Mesenchymal stem cell (in vitro differentiated cells and primary cell): ENCODE measurements at regions not wholly inside any gene's neighbourhood (a gene's known extent, or its start where the extent isn't known, plus 50 kb on each side); places are given as distances from the start of the nearest gene placed in this dataset.

Source experiments
- DNase-seq: peaks from one replicate; pipeline ENCODE4 v3.0.0-alpha.2; 2013
- H2AFZ ChIP-seq: one replicate; pipeline ENCODE4 v1.6.1; 2013; ENCODE audit warnings: low read depth, mild to moderate bottlenecking, control low read depth, inconsistent platforms, low read length, moderate library complexity
- H2AK5ac ChIP-seq: 2 replicates; pipeline ENCODE4 v1.6.1; 2013; ENCODE audit warnings: low read length, moderate library complexity, mild to moderate bottlenecking, inconsistent platforms; ENCODE audit not compliant: severe bottlenecking
- H2BK120ac ChIP-seq: one replicate; pipeline ENCODE4 v1.6.1; 2013; ENCODE audit warnings: low read depth, mild to moderate bottlenecking, inconsistent platforms, low read length, moderate library complexity
- H2BK12ac ChIP-seq, 2 experiments: one replicate each; pipeline ENCODE4 v1.6.1; 2013; ENCODE audit warnings: inconsistent platforms in 2 of 2, low read length in 2 of 2, mild to moderate bottlenecking in 2 of 2, moderate library complexity in 2 of 2, control low read depth in 1 of 2
- H2BK15ac ChIP-seq: one replicate; pipeline ENCODE4 v1.6.1; 2013; ENCODE audit warnings: mild to moderate bottlenecking, low read depth, inconsistent platforms; ENCODE audit not compliant: poor library complexity, severe bottlenecking
- H2BK5ac ChIP-seq: 2 replicates; pipeline ENCODE4 v1.6.1; 2013; ENCODE audit warnings: low read depth, mild to moderate bottlenecking, low read length, control low read depth, inconsistent platforms; ENCODE audit not compliant: poor library complexity, severe bottlenecking
- H3K14ac ChIP-seq, 2 experiments: one replicate each; pipeline ENCODE4 v1.6.1; 2013; ENCODE audit warnings: inconsistent platforms in 2 of 2, low read length in 2 of 2, control low read depth in 1 of 2, mild to moderate bottlenecking in 1 of 2, moderate library complexity in 1 of 2
- H3K18ac ChIP-seq, 2 experiments: one replicate each; pipeline ENCODE4 v1.6.1; 2013; ENCODE audit warnings: inconsistent platforms in 2 of 2, low read length in 2 of 2, control low read depth in 1 of 2, low read depth in 1 of 2, mild to moderate bottlenecking in 1 of 2
- H3K23ac ChIP-seq, 2 experiments: one replicate each; pipeline ENCODE4 v1.6.1; 2013; ENCODE audit warnings: inconsistent platforms in 2 of 2, low read length in 2 of 2, mild to moderate bottlenecking in 2 of 2, moderate library complexity in 2 of 2, control low read depth in 1 of 2
- H3K27ac ChIP-seq: 2 replicates; pipeline ENCODE4 v1.5.1; 2013; ENCODE audit warnings: mild to moderate bottlenecking, moderate library complexity, low read length, control low read depth, inconsistent platforms; ENCODE audit not compliant: poor library complexity, severe bottlenecking
- H3K27me3 ChIP-seq, 2 experiments: 2 replicates each; pipeline versions ENCODE4 v1.6.1 to v1.7.0; 2013; ENCODE audit warnings: low read length in 2 of 2, mild to moderate bottlenecking in 2 of 2, moderate library complexity in 2 of 2, control low read depth in 1 of 2, inconsistent platforms in 1 of 2; ENCODE audit not compliant: control insufficient read depth in 1 of 2, insufficient read depth in 1 of 2
- H3K36me3 ChIP-seq, 2 experiments: 2 replicates each; pipeline versions ENCODE4 v1.6.1 to v1.7.0; 2013; ENCODE audit warnings: low read length in 2 of 2, control low read depth in 1 of 2, inconsistent platforms in 1 of 2, low read depth in 1 of 2, mild to moderate bottlenecking in 1 of 2; ENCODE audit not compliant: insufficient read depth in 2 of 2, control insufficient read depth in 1 of 2
- H3K4ac ChIP-seq, 2 experiments: one replicate each; pipeline ENCODE4 v1.6.1; 2013; ENCODE audit warnings: inconsistent platforms in 2 of 2, low read length in 2 of 2, mild to moderate bottlenecking in 2 of 2, moderate library complexity in 2 of 2, control low read depth in 1 of 2, low read depth in 1 of 2
- H3K4me1 ChIP-seq: 2 replicates; pipeline ENCODE4 v1.6.1; 2013; ENCODE audit warnings: low read depth, low read length, control low read depth; ENCODE audit not compliant: control insufficient read depth, insufficient read depth
- H3K4me2 ChIP-seq: 2 replicates; pipeline ENCODE4 v1.6.1; 2013; ENCODE audit warnings: low read length, mild to moderate bottlenecking, inconsistent platforms; ENCODE audit not compliant: poor library complexity, severe bottlenecking
- H3K4me3 ChIP-seq, 2 experiments: 2 replicates each; pipeline versions ENCODE4 v1.5.1 to v1.7.0; 2013; ENCODE audit warnings: low read length in 2 of 2, mild to moderate bottlenecking in 2 of 2, control low read depth in 1 of 2, low read depth in 1 of 2; ENCODE audit not compliant: insufficient read depth in 1 of 2
- H3K79me1 ChIP-seq: replicated peaks from 2 replicates; pipeline ENCODE4 v1.6.1; 2013; ENCODE audit warnings: mild to moderate bottlenecking, control low read depth, low read length, inconsistent platforms; ENCODE audit not compliant: poor library complexity, severe bottlenecking
- H3K9ac ChIP-seq: 2 replicates; pipeline ENCODE4 v1.7.0; 2013; ENCODE audit warnings: mild to moderate bottlenecking, low read length, moderate library complexity
- H3K9me3 ChIP-seq: 2 replicates; pipeline ENCODE4 v1.7.0; 2013; ENCODE audit warnings: mild to moderate bottlenecking, low read length; ENCODE audit not compliant: control insufficient read depth
- H4K8ac ChIP-seq: one replicate; pipeline ENCODE4 v1.6.1; 2013; ENCODE audit warnings: inconsistent platforms, mild to moderate bottlenecking, low read length, moderate library complexity
- H4K91ac ChIP-seq: one replicate; pipeline ENCODE4 v1.6.1; 2013; ENCODE audit warnings: mild to moderate bottlenecking, low read length, inconsistent platforms
- WGBS: methylation state at CpG from one replicate; pipeline ENCODE4 v1.1.7; 2013; ENCODE audit warnings: mixed read lengths; 5-methylcytosine and 5-hydroxymethylcytosine counted together

DNA sequence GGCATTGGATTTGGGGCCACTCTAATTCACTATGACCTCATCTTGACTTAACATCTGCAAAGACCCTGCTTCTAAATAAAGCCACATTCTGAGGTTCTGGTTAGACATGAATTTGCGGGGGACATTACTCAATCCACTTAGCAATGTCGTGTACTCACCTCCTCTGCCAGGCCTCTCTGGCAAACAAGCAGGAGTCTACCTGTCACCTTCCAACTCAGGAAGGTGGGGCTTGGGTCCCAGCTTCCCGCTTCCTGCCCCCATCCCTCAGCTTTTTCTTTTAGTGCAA, 177.8 kb downstream of the PSMG1 start:
- H2BK15ac ChIP-seq = no peak overlapping the region
- peak overlapping the region; percentile 39 for H2BK120ac ChIP-seq
- no peaks in the 10 kb centered on the region for H3K36me3 ChIP-seq
- H3K23ac ChIP-seq = no peak overlapping the region
- no peak overlapping the region for H3K4me3 ChIP-seq
- peaks cover 0 to 4% of the 10 kb centered on the region in 2 experiments for H3K27me3 ChIP-seq
- H3K4ac ChIP-seq = peak overlapping the region; percentile 84 to 88
- no peaks in the 10 kb centered on the region for H3K9me3 ChIP-seq
- no peak overlapping the region for H3K9ac ChIP-seq
- no peak overlapping the region for H2BK5ac ChIP-seq
- H3K79me1 ChIP-seq = no peaks in the 10 kb centered on the region
- H3K4me2 ChIP-seq = no peak overlapping the region
- peak overlapping the region; percentile 90 for H4K8ac ChIP-seq
- 59% methylated on average over 3 of the region's 3 CpGs for WGBS
- no peak overlapping the region for H2AFZ ChIP-seq
- peak overlapping the region; percentile 93 for H4K91ac ChIP-seq
- H3K27ac ChIP-seq = no peak overlapping the region
- H3K4me1 ChIP-seq = peaks cover 5% of the 10 kb centered on the region
- H3K18ac ChIP-seq = peak overlapping the region; percentile 70 to 92
- peak overlapping the region in 1 of 2 experiments; percentile 84 for H3K14ac ChIP-seq
- no peak overlapping the region for H2AK5ac ChIP-seq
- peak overlapping the region; percentile 20 to 81 for H2BK12ac ChIP-seq
- no peak for DNase-seq

DNA sequence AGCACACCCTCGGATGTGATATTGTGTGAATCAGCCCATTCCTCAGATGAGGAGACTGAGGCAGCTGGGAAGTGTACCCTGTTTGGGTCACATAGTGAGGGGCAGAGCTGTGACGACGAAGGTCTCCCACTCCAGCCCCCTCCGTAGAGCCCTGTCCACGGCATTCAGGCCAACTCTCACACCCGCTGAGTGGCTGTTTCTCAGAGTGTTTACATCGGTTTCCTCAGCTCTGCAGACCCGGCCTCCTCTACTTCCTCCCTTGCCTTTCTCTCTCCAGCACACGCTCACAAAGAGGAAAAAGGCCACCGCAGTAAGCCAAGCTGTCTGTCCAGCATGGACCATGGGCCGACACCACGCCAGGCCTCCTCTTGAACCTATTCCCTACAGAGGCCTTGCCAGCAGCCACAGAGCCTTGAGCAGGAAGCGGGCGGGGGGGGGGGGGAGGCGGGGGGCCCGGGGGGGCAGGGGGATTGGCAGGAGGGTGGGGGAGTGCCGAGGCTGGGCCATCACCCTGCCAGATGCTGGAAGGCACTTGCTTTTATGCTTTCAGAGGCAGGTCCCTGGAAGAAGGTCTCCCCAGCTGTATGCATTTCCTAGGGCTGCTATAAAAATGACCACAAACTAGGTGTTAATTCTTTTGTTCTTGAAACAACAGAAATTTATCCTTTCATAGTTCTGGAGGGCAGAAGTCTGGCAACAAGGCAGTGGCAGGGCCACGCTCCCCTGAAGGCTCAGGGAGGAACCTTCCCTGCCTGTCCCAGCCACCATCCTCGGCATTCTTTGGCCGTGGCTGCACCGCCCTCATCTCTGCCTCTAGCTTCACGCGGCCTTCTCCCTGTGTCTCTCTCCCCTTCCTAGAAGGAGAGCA, 178.4 kb downstream of the PSMG1 start:
- H2BK15ac ChIP-seq = peak overlapping the region; percentile 82
- H3K4me1 ChIP-seq = peaks cover 5% of the 10 kb centered on the region
- no peaks in the 10 kb centered on the region for H3K36me3 ChIP-seq
- no peak overlapping the region for H2AFZ ChIP-seq
- H3K4me2 ChIP-seq = no peak overlapping the region
- H3K79me1 ChIP-seq = no peaks in the 10 kb centered on the region
- peaks cover 0 to 4% of the 10 kb centered on the region in 2 experiments for H3K27me3 ChIP-seq
- WGBS = 50% methylated on average over 14 of the region's 23 CpGs
- peak overlapping the region; percentile 55 for H2BK120ac ChIP-seq
- H4K8ac ChIP-seq = peak overlapping the region; percentile 90
- peak overlapping the region; percentile 53 for H3K9ac ChIP-seq
- H2AK5ac ChIP-seq = no peak overlapping the region
- peak; percentile 75 for DNase-seq
- peak overlapping the region; percentile 93 for H4K91ac ChIP-seq
- H3K4ac ChIP-seq = peak overlapping the region; percentile 84 to 88
- H2BK12ac ChIP-seq = peak overlapping the region; percentile 20 to 81
- H3K27ac ChIP-seq = no peak overlapping the region
- H3K4me3 ChIP-seq = no peak overlapping the region
- H3K23ac ChIP-seq = no peak overlapping the region
- H3K14ac ChIP-seq = peak overlapping the region in 1 of 2 experiments; percentile 84
- H3K18ac ChIP-seq = peak overlapping the region; percentile 70 to 92
- H2BK5ac ChIP-seq = no peak overlapping the region
- H3K9me3 ChIP-seq = no peaks in the 10 kb centered on the region

DNA sequence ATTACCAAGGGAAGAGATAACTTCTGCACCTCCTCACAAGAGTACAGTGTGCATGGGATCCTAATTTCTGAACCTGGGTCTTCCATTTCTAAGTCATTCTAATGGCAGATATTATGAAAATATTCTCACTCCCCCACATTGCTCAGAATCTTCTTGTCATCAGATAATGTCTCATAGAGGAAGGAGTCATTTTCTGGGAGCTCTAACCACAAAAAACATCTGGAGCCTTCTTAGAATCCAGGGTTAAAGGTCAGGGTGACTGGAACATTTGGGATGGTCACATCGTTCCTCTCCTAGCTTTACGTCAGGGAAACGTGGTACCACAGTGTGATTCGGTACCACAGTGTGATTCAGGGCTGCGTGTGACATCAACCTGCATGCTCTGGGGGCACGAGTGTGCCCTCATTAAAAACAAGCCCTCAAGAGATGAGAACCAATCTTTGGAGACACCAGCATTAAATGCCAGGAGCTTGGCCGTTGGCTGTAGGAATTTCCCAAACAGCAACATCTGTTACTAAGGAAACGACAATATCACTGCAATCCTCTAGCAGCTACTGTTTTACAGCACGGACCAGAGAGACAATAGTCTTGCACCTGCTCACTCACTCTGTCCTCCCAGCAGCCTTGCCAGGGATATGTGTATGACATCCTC, 179.1 kb downstream of the PSMG1 start:
- Histone ChIP-seq H2BK15ac (no peak overlapping the region), H3K9ac (peak overlapping the region; percentile 53), H2BK120ac (no peak overlapping the region), H4K8ac (peak overlapping the region; percentile 4), H2AK5ac (no peak overlapping the region), H3K4ac (peak overlapping the region in 1 of 2 experiments; percentile 14), H3K27me3 (peaks cover 0 to 4% of the 10 kb centered on the region in 2 experiments), H3K4me2 (no peak overlapping the region), H4K91ac (peak overlapping the region; percentile 59), H3K14ac (peak overlapping the region in 1 of 2 experiments; percentile 8), H3K23ac (no peak overlapping the region), H3K9me3 (no peaks in the 10 kb centered on the region), H3K36me3 (no peaks in the 10 kb centered on the region), H3K79me1 (no peaks in the 10 kb centered on the region), H3K18ac (peak overlapping the region; percentile 23 to 88), H2BK12ac (peak overlapping the region in 1 of 2 experiments; percentile 81), H3K27ac (no peak overlapping the region), H2BK5ac (no peak overlapping the region), H2AFZ (no peak overlapping the region), H3K4me1 (peaks cover 5% of the 10 kb centered on the region), H3K4me3 (no peak overlapping the region)
- 54% methylated on average over 9 of the region's 9 CpGs for WGBS
- DNase-seq = peak; percentile 84

DNA sequence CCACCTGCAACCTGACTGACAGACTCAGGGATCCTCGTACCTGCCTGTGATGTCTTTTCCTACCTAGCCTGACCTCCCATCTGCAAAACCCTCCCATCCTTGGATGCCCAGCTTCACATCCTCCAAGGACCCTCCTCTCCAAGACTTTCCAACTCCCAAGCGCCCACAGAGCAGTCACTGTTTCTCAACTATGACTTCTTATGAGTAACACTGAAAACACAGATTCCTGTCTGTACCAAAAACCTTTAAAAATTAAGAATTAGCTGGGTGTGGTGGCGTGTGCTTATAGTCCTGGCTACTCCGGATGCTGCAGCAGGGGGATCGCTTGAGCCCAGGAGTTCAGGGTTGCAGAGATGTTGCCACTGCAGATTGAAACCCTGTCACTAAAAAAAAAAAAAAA, 181.9 kb downstream of the PSMG1 start:
- no peak overlapping the region for H2BK120ac ChIP-seq
- H2BK5ac ChIP-seq = no peak overlapping the region
- H3K4ac ChIP-seq = peak overlapping the region in 1 of 2 experiments; percentile 46

More for the DNA sequence above, 181.9 kb downstream of the PSMG1 start:
- H3K4me1 ChIP-seq = peaks cover 5% of the 10 kb centered on the region
- WGBS = 97% methylated on average over 2 of the region's 5 CpGs
- no peak overlapping the region for H3K23ac ChIP-seq
- H3K79me1 ChIP-seq = no peaks in the 10 kb centered on the region
- no peak overlapping the region for H2BK15ac ChIP-seq
- no peak overlapping the region for H4K8ac ChIP-seq
- no peak overlapping the region for H3K4me2 ChIP-seq
- H3K27me3 ChIP-seq = peaks cover 0 to 5% of the 10 kb centered on the region in 2 experiments
- peak overlapping the region in 1 of 2 experiments; percentile 44 for H3K14ac ChIP-seq
- no peak for DNase-seq
- H3K9ac ChIP-seq = no peak overlapping the region
- no peaks in the 10 kb centered on the region for H3K9me3 ChIP-seq
- no peak overlapping the region for H2AK5ac ChIP-seq
- no peak overlapping the region for H3K4me3 ChIP-seq
- no peak overlapping the region for H2AFZ ChIP-seq
- H3K18ac ChIP-seq = peak overlapping the region in 1 of 2 experiments; percentile 40
- H3K27ac ChIP-seq = no peak overlapping the region
- H2BK12ac ChIP-seq = peak overlapping the region; percentile 45 to 64
- H3K36me3 ChIP-seq = no peaks in the 10 kb centered on the region
- peak overlapping the region; percentile 73 for H4K91ac ChIP-seq
